ENCODE measurements at regions not wholly inside any gene's neighbourhood (a gene's known extent, or its start where the extent isn't known, plus 50 kb on each side); places are given as distances from the start of the nearest gene placed in this dataset.

- Histone ChIP-seq H3K9ac (replicated peaks in 1 of 4; ENCODE audit: extremely low read depth in 1 of 4, low read depth in 3 of 4, low read length in 3 of 4) (no peak overlapping the region), H2AK5ac (ENCODE audit: low read depth, low read length) (no peak overlapping the region), H3K79me2 (ENCODE audit: control insufficient read depth in 1 of 2, insufficient read depth in 2 of 2, low read length in 2 of 2) (no peaks in the 10 kb centered on the region), H3K27ac (ENCODE audit: low read depth, low read length) (no peak overlapping the region), H2BK15ac (ENCODE audit: low read length) (no peak overlapping the region), H4K5ac (ENCODE audit: insufficient read length, low read depth, low read length) (no peak overlapping the region), H2BK5ac (ENCODE audit: low read depth, low read length) (no peak overlapping the region), H4K91ac (replicated peaks; ENCODE audit: insufficient read length, low read length) (peak overlapping the region; percentile 31), H2BK12ac (ENCODE audit: low read depth, low read length) (no peak overlapping the region), H3K9me3 (ENCODE audit: insufficient read depth in 2 of 2, low read depth in 1 of 2, low read length in 1 of 2) (0 out of 4 replicates have a peak, but pooled peaks cover 0 to 3% of the 10 kb centered on the region in 2 experiments), H4K20me1 (replicated peaks in 1 of 2; ENCODE audit: control insufficient read depth in 1 of 2, insufficient read depth in 2 of 2, low read length in 2 of 2) (no peaks in the 10 kb centered on the region), H3K4ac (replicated peaks; ENCODE audit: insufficient read length, low read depth, low read length) (peak overlapping the region; percentile 54), H3K56ac (replicated peaks; ENCODE audit: insufficient read length, low read depth, low read length) (no peak overlapping the region), H3K23me2 (ENCODE audit: low read depth, low read length) (no peaks in the 10 kb centered on the region), H3K79me1 (ENCODE audit: low read depth, low read length) (no peaks in the 10 kb centered on the region), H3K18ac (ENCODE audit: extremely low read depth, low read length) (no peak overlapping the region), H2BK120ac (replicated peaks; ENCODE audit: low read depth, low read length) (no peak overlapping the region), H3K4me1 (replicated peaks in 1 of 4; ENCODE audit: control insufficient read depth in 3 of 4, insufficient read depth in 4 of 4, low read length in 3 of 4) (peaks cover 2 to 9% (median 5%) of the 10 kb centered on the region in 4 experiments; a peak in 6 of 7 replicates), H2AFZ (ENCODE audit: low read length) (no peak overlapping the region), H2BK20ac (ENCODE audit: low read length) (no peak overlapping the region), H3K14ac (ENCODE audit: insufficient read length) (no peak overlapping the region), H3K27me3 (replicated peaks in 1 of 4; ENCODE audit: control insufficient read depth in 3 of 4, extremely low read depth in 1 of 4, insufficient read depth in 3 of 4, low read length in 3 of 4) (no peaks in the 10 kb centered on the region; a peak in 1 of 7 replicates), H4K8ac (ENCODE audit: extremely low read depth, insufficient read depth, low read length) (no peak overlapping the region; the same call in 1 of the 2 replicates), H3K4me3 (ENCODE audit: extremely low read depth in 1 of 4, insufficient read depth in 2 of 4, low read depth in 3 of 4, low read length in 4 of 4) (no peak overlapping the region), H3K36me3 (ENCODE audit: control insufficient read depth in 2 of 4, insufficient read depth in 4 of 4, low read length in 3 of 4) (no peaks in the 10 kb centered on the region), H3K23ac (ENCODE audit: insufficient read length) (no peak overlapping the region), H3K4me2 (ENCODE audit: insufficient read depth in 1 of 2, low read depth in 2 of 2, low read length in 2 of 2) (no peak overlapping the region)
- ChIA-PET POLR2A (ENCODE audit: partially characterized antibody) (no interaction called here), CTCF (ENCODE audit: partially characterized antibody) (interaction anchor here (1.0 to 1.6 kb wide), 2 partner anchors 11 to 15 kb away, joined by 3 to 4 read pairs; no protein-coding TSS in a partner anchor)
- 87% methylated on average over 16 of the region's 16 CpGs; no CpG with 5 or more reads in 1 of the 2 experiments for WGBS, 2 experiments (ENCODE audit: extremely low coverage in 1 of 2, insufficient coverage in 1 of 2, insufficient read length in 1 of 2, insufficient replicate concordance in 2 of 2, low coverage in 1 of 2, low lambda C conversion rate in 2 of 2, missing lambda C conversion rate in 1 of 2)
- DNase-seq (ENCODE audit: low read depth in 1 of 2, low spot score in 2 of 2) (no peak), FAIRE-seq (no peak)
- TF ChIP-seq BCL11A (IDR thresholded peaks at IDR 0.05; ENCODE audit: low read depth in 2 of 2, low read length in 2 of 2), result no peak
Observed at GRCh38 chr1:229863651-229864545, 203.1 kb upstream of the GALNT2 start.
